ENCODE measurements at regions not wholly inside any gene's neighbourhood (a gene's known extent, or its start where the extent isn't known, plus 50 kb on each side); places are given as distances from the start of the nearest gene placed in this dataset.

DNA sequence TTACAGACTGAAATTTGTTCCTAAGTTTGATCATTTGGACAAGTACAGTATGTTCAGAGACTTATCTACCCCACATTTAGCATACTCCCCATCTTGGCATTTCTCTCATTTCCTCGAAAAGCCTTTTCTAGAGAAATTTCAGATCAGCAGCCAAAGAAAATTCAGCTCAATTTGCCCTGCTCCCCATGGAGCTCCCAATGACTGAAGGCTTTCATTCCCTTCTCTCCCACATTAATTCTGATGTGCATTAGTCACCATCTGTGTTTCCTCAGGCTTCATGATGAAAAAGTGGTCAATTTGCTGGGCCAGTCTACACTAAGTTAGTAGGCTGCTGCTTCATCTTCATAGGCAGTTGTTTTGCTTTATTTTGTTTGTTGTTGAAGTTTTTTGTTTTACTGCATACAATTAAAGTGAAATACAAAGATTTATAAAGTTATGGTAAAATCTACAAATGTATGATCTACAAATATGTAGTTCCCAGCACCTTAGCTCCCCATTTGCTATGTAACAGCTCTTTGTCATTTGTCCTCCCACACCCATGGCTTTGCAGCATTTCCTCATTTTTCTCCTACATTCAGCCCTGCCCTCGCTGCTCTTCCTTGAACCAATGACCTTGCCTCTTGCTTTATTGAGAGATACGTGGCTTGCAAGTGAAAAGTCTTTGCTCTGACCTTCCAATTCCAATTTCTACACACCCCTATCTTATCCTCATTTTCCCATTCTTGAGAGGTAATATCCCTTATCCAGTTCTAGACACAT is 193.9 kb downstream of the ANAPC10 start:
- no peak for DNase-seq

- DNase-seq, result no peak
Observed at GRCh38 chr4:144905286-144905685, 192.7 kb downstream of the ANAPC10 start.

DNA sequence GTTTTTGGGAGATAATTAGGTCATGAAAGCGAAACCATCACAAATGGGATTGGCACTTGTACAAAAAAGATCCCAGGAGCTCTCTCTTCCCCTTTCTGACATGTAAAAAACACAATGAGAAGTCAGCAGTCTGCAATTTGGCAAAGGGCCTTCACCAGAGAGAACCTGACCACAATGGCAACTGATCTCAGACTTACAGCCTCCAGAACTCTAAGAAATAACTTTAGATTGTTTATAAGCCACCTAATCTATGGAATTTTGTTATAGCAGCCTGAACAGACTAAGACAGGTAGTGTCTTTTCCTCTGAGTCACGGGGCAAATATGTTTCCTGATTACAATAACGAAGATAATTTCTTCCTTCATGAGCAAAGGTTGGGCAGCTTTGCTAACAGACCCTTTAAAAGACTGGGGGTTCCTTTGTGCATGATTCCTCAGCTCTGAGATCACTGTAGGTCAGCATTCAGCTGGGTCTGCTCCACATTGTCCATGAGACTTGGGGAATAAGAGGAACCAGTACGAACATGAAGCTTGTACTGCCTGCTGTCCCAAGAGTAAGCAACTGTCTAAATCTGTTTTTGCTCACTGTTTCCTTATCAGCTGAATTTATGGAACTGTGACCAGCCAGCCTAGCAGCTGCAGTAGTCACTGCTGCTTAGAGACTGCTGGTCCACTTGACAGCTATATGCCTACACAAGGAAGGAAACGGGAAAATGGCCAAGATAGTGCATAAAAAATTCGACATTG is 191.6 kb downstream of the ANAPC10 start:
- DNase-seq, result no peak

- no peak for DNase-seq
Observed at GRCh38 chr4:144910723-144911122, 187.3 kb downstream of the ANAPC10 start.
